ENCODE measurements at regions not wholly inside any gene's neighbourhood (a gene's known extent, or its start where the extent isn't known, plus 50 kb on each side); places are given as distances from the start of the nearest gene placed in this dataset.
"Not testable (repeated sequence)": the region's sequence is repeated elsewhere in the genome, so short reads cannot be mapped to it uniquely, and the experiment has no call there.

- not testable (repeated sequence) for TF ChIP-seq CTCF (IDR thresholded peaks at IDR 0.05; ENCODE audit: poor library complexity); EZH2 (IDR thresholded peaks at IDR 0.05; ENCODE audit: borderline replicate concordance)
These were observed 88.5 kb downstream of the COPRS start for GRCh38 chr17:31770501-31770900.

All from hepatocyte (in vitro differentiated cells).